GM23338 (cell line): ENCODE measurements at regions not wholly inside any gene's neighbourhood (a gene's known extent, or its start where the extent isn't known, plus 50 kb on each side); places are given as distances from the start of the nearest gene placed in this dataset.

Source experiments
- EZH2phosphoT487 ChIP-seq: fragments of 200-600 bp; sonication (generic); IDR thresholded peaks from one replicate; pipeline ENCODE4 v1.8.1; 2018; ENCODE audit warnings: antibody characterized with exemption; ENCODE audit not compliant: unreplicated experiment
- JUNB ChIP-seq: IDR thresholded peaks from one replicate; pipeline ENCODE4 v1.6.1; 2016; ENCODE audit warnings: antibody characterized with exemption; ENCODE audit not compliant: unreplicated experiment
- POLR2AphosphoS5 ChIP-seq: IDR thresholded peaks from 2 replicates; pipeline ENCODE4 v1.6.1; 2016; ENCODE audit warnings: antibody characterized with exemption, low read depth
- TF ChIP-seq, protein P1 (sequence below), 2 experiments: fragments of 200-600 bp in 1 of 2; sonication (generic) in 1 of 2; conservative IDR thresholded peaks; 2 replicates each; pipeline versions ENCODE4 v1.5.1 to v1.6.1; 2016 to 2017; ENCODE audit warnings: antibody characterized with exemption in 2 of 2, low read depth in 2 of 2, mild to moderate bottlenecking in 2 of 2, moderate library complexity in 1 of 2
- TF ChIP-seq, protein P2 (sequence below): IDR thresholded peaks from one replicate; pipeline ENCODE4 v1.6.1; 2018; ENCODE audit warnings: antibody characterized with exemption; ENCODE audit not compliant: unreplicated experiment

GRCh38 chr4:189440716-189441115 lies 500.0 kb upstream of the FRG1 start:
- no peak for TF ChIP-seq POLR2AphosphoS5
- TF ChIP-seq, protein P1, sequence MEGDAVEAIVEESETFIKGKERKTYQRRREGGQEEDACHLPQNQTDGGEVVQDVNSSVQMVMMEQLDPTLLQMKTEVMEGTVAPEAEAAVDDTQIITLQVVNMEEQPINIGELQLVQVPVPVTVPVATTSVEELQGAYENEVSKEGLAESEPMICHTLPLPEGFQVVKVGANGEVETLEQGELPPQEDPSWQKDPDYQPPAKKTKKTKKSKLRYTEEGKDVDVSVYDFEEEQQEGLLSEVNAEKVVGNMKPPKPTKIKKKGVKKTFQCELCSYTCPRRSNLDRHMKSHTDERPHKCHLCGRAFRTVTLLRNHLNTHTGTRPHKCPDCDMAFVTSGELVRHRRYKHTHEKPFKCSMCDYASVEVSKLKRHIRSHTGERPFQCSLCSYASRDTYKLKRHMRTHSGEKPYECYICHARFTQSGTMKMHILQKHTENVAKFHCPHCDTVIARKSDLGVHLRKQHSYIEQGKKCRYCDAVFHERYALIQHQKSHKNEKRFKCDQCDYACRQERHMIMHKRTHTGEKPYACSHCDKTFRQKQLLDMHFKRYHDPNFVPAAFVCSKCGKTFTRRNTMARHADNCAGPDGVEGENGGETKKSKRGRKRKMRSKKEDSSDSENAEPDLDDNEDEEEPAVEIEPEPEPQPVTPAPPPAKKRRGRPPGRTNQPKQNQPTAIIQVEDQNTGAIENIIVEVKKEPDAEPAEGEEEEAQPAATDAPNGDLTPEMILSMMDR (conservative IDR thresholded peaks at IDR 0.05; ENCODE audit: low read depth in 2 of 2), result no peak
- TF ChIP-seq, protein P2, sequence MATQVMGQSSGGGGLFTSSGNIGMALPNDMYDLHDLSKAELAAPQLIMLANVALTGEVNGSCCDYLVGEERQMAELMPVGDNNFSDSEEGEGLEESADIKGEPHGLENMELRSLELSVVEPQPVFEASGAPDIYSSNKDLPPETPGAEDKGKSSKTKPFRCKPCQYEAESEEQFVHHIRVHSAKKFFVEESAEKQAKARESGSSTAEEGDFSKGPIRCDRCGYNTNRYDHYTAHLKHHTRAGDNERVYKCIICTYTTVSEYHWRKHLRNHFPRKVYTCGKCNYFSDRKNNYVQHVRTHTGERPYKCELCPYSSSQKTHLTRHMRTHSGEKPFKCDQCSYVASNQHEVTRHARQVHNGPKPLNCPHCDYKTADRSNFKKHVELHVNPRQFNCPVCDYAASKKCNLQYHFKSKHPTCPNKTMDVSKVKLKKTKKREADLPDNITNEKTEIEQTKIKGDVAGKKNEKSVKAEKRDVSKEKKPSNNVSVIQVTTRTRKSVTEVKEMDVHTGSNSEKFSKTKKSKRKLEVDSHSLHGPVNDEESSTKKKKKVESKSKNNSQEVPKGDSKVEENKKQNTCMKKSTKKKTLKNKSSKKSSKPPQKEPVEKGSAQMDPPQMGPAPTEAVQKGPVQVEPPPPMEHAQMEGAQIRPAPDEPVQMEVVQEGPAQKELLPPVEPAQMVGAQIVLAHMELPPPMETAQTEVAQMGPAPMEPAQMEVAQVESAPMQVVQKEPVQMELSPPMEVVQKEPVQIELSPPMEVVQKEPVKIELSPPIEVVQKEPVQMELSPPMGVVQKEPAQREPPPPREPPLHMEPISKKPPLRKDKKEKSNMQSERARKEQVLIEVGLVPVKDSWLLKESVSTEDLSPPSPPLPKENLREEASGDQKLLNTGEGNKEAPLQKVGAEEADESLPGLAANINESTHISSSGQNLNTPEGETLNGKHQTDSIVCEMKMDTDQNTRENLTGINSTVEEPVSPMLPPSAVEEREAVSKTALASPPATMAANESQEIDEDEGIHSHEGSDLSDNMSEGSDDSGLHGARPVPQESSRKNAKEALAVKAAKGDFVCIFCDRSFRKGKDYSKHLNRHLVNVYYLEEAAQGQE, result no peak
- no peak for TF ChIP-seq EZH2phosphoT487
- TF ChIP-seq JUNB, result no peak
